Neuron (in vitro differentiated cells): ENCODE measurements at regions not wholly inside any gene's neighbourhood (a gene's known extent, or its start where the extent isn't known, plus 50 kb on each side); places are given as distances from the start of the nearest gene placed in this dataset.

Experiments used
- H2AFZ ChIP-seq: one replicate; pipeline ENCODE4 v1.6.1; 2013; ENCODE audit warnings: low read depth, mild to moderate bottlenecking, inconsistent platforms, low read length, moderate library complexity
- H3K27me3 ChIP-seq: one replicate; pipeline ENCODE4 v1.6.1; 2013; ENCODE audit warnings: low read length; ENCODE audit not compliant: insufficient read depth
- H3K36me3 ChIP-seq: one replicate; pipeline ENCODE4 v1.6.1; 2013; ENCODE audit warnings: low read length; ENCODE audit not compliant: insufficient read depth
- H3K4me1 ChIP-seq: one replicate; pipeline ENCODE4 v1.6.1; 2013; ENCODE audit warnings: low read length; ENCODE audit not compliant: insufficient read depth
- H3K4me3 ChIP-seq: 2 replicates; pipeline ENCODE4 v1.5.1; 2013; ENCODE audit warnings: mild to moderate bottlenecking, low read length, moderate library complexity
- H3K9me3 ChIP-seq: one replicate; pipeline ENCODE4 v1.6.1; 2013; ENCODE audit warnings: low read length

DNA sequence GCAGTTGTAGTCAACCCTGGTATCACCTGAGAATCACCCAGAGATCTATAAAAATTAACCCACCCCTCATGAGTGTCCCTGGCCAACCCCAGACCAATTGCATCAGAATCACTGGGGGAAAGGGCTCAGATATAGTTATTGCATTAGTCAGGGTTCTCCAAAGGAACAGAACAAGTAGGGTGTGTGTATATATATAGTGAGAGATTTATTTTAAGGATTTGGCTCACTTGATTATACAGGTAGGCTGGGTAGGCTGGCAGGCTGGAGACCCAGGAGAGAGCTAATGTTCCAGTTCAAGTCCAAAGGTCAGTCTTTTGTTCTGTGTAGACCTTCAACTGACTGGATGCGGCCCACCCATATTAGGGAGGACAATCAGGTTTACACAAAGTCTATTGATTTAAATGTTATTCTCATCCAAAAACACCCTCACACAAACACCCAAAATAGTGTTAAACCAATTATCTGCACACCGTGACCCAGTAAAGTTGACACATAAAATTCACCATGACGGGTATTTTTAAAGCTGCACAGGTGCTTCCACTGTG lies 372.9 kb upstream of the NFE2L3 start:
- Histone ChIP-seq H3K4me1 (peaks cover 5% of the 10 kb centered on the region), H3K27me3 (no peaks in the 10 kb centered on the region), H3K36me3 (no peaks in the 10 kb centered on the region), H2AFZ (no peak overlapping the region), H3K9me3 (no peaks in the 10 kb centered on the region), H3K4me3 (no peak overlapping the region)

DNA sequence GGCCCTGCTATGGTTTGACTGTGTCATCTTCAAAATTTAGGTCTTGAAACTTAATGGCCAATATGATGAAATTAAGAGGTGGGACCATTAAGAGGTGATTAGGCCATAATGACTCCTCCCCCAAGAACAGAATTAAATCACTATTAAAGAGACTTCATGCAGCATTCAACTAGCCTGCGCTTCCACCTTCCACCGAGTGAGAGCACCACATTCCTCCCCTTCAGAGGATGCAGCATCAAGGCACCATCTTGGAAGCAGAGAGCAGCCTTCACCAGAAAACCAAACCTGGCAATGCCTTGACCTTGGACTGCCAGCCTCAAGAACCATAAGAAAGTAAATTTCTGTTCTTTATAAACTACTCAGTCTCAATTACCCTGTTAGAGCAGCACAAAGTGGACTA lies 371.1 kb upstream of the NFE2L3 start:
- Histone ChIP-seq H3K4me1 (peaks cover 5% of the 10 kb centered on the region), H2AFZ (no peak overlapping the region), H3K9me3 (no peaks in the 10 kb centered on the region), H3K27me3 (no peaks in the 10 kb centered on the region), H3K36me3 (no peaks in the 10 kb centered on the region), H3K4me3 (no peak overlapping the region)

DNA sequence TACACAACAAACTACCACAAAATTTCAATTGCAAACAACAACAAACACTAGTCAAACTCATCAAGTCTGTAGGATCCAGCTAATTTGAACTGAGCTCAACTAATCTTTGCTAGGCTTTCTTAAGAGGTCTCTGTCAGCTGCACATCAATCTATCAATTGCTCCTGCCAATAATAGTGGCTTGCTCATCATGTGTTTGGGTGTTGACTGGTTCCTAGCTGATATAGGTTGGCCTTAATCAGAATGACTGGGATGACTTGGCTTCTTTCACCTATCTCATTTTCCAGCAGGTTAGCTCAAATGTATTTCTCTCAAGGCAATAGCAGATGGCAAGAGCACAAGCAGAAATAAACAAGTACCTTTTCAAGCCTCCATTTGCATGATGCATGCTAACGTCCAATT lies 370.3 kb upstream of the NFE2L3 start:
- H3K9me3 ChIP-seq = no peaks in the 10 kb centered on the region
- no peaks in the 10 kb centered on the region for H3K27me3 ChIP-seq
- no peaks in the 10 kb centered on the region for H3K36me3 ChIP-seq
- peaks cover 5% of the 10 kb centered on the region for H3K4me1 ChIP-seq
- H3K4me3 ChIP-seq = no peak overlapping the region
- no peak overlapping the region for H2AFZ ChIP-seq

DNA sequence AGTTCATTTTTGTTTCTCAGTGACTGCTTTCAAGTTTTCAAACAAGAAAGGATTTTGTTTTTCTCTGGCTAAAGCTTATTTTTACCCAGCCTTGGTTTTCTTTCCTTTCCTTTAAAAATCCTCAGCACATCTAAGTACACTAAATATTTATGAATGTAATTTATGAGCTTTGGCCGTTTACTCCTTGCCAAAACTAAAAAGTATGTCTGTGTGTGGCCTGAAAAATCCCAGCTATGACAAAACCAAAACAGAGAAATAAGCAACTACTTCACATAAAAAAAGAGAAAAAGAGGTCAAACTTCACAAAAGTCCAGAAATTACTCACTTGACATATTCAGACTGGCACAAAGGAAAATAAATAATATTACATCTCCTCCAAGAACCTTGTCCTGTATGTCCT lies 365.1 kb upstream of the NFE2L3 start:
- Histone ChIP-seq H3K27me3 (no peaks in the 10 kb centered on the region), H3K4me1 (no peaks in the 10 kb centered on the region), H3K9me3 (no peaks in the 10 kb centered on the region), H3K36me3 (no peaks in the 10 kb centered on the region), H2AFZ (no peak overlapping the region), H3K4me3 (no peak overlapping the region)

DNA sequence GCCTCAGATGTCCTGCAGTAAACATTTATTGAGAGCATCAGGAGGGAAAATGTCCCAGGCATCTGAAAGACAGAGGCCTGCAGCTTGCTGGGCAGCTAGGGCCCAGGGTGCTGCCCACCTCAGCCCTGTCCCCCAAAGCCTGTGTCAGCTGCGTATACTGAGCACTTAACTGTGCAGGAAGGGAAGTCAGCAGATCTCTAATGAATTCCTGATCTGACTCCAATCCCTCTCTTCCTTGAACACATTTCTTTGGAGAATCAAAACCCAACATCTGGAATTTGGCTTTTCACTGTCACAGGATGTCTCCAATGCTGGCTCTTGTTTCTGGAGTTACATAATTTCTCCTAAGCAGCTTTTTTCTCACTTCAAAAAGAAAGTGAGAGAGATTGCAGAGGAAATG lies 364.7 kb upstream of the NFE2L3 start:
- Histone ChIP-seq H3K36me3 (no peaks in the 10 kb centered on the region), H2AFZ (no peak overlapping the region), H3K27me3 (no peaks in the 10 kb centered on the region), H3K4me3 (no peak overlapping the region), H3K9me3 (no peaks in the 10 kb centered on the region), H3K4me1 (no peaks in the 10 kb centered on the region)

DNA sequence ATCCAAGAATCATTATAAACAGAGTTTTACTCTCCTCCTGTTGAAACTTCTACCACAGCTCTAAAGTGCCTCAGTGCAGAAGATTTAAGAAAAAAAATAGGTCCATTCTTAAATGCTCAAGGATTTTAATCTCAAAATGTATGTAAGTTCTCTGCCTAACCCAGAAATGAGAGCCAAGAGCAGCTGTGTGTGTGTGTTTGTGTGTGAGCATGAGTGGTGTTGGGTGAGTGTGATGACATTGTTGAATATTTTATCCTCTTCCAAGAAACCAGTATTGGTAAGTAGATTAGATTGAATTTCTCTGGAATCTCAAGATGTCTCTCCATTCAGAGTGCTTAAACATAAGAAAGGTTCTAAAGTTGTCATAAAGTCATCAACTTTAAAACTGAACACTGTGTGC lies 363.6 kb upstream of the NFE2L3 start:
- Histone ChIP-seq H3K36me3 (no peaks in the 10 kb centered on the region), H2AFZ (no peak overlapping the region), H3K4me3 (no peak overlapping the region), H3K9me3 (no peaks in the 10 kb centered on the region), H3K4me1 (no peaks in the 10 kb centered on the region), H3K27me3 (no peaks in the 10 kb centered on the region)

DNA sequence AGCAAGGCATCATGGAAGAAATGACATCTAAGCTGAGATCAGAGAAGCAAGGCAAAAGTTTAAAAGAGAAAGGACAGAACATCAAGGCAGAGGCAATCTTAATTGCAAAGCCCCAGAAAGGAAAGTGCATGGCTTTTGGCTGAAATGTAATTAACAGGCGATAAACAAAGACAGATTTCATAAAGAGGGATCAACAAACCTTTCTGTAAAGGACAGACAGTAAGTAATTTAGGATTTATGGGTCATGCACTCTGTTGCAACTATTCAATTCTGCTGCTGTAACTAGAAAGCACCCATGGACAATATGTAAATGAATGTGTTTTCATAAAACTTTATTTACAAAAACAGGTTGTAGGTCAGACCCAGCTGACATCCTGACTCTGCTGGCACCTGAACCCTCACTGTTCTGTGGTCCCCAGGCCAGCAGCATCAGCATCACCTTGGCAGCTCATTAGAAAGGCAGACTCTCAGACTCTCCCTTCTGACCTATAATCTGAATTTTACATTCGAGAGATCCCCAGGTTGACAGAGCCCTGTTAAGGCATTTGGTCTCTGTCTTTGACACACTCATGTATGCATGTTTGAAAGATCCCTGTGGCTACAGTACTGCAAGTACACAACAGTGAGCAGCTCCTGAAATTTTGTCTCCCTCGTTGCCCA lies 362.9 kb upstream of the NFE2L3 start:
- Histone ChIP-seq H2AFZ (no peak overlapping the region), H3K4me3 (no peak overlapping the region), H3K27me3 (no peaks in the 10 kb centered on the region), H3K4me1 (no peaks in the 10 kb centered on the region), H3K9me3 (no peaks in the 10 kb centered on the region), H3K36me3 (no peaks in the 10 kb centered on the region)

DNA sequence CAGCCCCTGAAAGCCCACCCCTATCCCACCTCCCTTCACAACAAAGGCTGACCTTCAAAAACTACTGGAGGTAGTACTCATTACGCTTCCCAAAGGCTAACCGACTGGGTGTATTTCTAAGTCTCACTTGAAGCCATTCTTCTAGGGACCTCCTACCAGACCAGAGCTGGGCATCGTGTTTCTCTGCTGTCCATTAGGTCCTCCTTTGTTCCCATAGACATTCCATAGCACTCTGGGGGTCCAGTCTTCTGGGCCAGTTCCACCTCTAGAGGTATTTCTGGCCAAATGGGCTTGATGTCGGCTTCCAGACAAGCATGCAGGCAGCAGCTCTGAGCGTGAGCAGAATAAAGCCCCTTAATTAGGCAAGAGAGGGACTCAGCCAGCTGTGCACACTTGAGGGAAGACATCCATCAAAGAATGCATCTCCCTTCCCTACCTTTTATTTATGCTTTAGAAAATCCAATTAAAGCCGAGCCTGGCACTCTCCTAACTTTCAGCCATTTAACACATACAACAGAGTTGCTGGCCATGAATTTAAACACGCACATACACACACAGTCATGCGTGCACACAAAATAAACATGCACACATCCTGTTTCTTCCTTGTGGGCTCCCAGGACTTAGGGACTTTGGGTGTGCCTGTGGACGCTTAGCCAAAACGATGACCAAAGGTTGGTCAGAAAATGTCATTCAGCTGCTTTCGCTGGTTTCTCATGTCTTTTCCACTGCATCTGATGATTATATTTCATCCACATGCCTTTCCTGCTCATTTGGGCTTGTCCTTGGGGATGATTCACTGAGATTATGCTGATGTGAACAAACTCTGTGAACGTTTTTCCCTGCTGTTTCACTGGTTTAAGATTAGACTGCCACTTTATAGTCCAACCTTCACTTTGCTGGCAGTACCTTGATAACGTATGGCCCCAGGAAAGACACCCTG lies 362.0 kb upstream of the NFE2L3 start:
- Histone ChIP-seq H3K4me1 (no peaks in the 10 kb centered on the region), H3K4me3 (no peak overlapping the region), H3K27me3 (no peaks in the 10 kb centered on the region), H3K36me3 (no peaks in the 10 kb centered on the region), H3K9me3 (no peaks in the 10 kb centered on the region), H2AFZ (no peak overlapping the region)

DNA sequence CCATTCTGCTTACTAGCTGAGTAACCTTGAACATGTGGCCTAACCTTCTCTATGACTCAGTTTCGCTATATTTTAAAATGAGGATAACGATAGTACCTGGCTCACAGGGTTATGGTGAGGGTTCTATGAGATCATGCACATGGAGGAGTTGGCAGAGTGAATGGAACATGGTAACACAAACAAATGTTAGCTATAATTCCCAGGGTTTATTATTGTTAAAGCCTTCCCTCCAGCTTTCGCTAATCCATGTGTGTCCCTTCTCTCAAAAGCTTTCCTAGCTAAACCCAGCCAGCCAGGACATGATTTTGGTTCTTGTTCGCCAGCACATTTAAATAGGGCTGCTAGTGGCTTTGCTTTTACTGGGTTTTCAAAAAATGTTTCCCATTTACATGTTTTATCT lies 361.0 kb upstream of the NFE2L3 start:
- Histone ChIP-seq H3K27me3 (no peaks in the 10 kb centered on the region), H3K36me3 (no peaks in the 10 kb centered on the region), H3K9me3 (no peaks in the 10 kb centered on the region), H3K4me1 (no peaks in the 10 kb centered on the region), H2AFZ (no peak overlapping the region), H3K4me3 (no peak overlapping the region)

DNA sequence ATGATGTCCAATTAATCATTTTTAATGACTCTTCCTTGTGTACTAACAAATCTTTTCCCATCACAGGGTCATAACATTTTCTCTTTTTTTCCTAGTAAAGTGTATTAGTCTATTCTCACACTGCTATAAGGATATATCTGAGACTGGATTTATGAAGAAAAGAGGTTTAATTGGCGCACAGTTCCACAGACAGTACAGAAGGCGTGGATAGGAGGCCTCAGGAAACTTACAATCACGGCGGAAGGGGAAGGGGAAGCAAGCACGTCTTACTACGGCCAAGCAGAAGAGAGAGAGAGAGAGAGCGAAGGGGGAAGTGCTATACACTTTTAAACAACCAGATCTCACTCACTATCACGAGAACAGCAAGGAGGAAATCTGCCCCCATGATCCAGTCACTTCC lies 359.4 kb upstream of the NFE2L3 start:
- Histone ChIP-seq H2AFZ (no peak overlapping the region), H3K4me1 (no peaks in the 10 kb centered on the region), H3K36me3 (no peaks in the 10 kb centered on the region), H3K27me3 (no peaks in the 10 kb centered on the region), H3K9me3 (no peaks in the 10 kb centered on the region), H3K4me3 (no peak overlapping the region)

DNA sequence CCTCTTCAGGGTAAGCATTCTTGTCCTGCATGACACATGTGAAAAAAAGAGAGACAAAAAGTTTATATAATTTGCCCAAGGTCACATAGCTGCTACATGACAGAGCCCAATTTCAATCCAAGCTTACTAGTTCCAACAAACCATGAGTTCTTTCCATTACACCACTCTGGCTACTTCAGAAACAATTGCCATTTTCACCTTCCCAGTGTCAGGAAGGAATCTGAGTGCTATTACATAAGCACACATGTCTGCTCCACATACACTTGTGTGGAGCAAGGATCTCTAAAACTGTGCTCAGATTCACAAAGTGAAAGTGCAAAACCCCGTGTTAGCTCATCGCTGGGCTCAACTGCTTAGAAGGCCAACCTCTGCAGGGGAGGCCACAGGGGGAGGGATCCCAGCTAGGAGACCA lies 356.2 kb upstream of the NFE2L3 start:
- Histone ChIP-seq H3K4me3 (no peak overlapping the region), H3K4me1 (no peaks in the 10 kb centered on the region), H3K36me3 (no peaks in the 10 kb centered on the region), H3K9me3 (no peaks in the 10 kb centered on the region), H3K27me3 (no peaks in the 10 kb centered on the region), H2AFZ (no peak overlapping the region)

DNA sequence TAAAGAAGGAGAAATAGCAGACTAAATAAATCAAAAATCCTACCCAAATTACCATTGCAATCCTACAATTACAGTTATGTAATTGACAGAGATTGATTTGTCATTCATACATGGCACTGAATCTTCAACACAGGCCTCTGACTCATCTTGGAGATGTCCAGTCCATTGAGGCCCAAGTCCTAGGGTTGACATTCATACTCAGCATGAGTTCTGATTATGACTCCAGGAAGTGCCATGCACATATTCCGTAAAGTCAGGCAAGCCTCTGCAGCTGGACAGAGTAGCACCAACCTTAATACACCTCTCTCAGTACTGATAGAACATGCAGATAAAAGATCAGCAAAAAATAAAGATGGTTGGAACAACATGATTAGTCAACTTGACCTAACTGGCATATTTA lies 353.7 kb upstream of the NFE2L3 start:
- H2AFZ ChIP-seq = no peak overlapping the region
- no peaks in the 10 kb centered on the region for H3K36me3 ChIP-seq
- peaks cover 2% of the 10 kb centered on the region for H3K4me1 ChIP-seq
- no peaks in the 10 kb centered on the region for H3K27me3 ChIP-seq
- H3K4me3 ChIP-seq = no peak overlapping the region
- no peaks in the 10 kb centered on the region for H3K9me3 ChIP-seq

DNA sequence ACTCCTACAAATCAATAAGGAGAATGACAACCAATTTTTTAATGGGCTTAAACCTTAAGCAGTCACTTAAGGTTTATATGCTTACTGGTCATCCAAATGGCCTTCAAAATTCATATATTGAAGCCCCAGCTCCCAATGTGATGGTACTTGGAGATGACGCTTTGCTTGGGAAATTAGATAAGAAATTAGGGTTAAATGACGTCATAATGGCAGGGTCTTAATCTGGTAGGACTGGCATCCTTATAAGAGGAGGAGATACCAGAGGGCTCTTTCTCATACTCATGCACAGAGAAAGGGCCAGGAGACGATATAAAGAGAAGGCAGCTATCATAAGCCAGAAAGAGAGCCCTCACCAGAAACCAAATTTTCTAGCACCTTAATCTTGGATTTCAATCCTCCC lies 350.8 kb upstream of the NFE2L3 start:
- Histone ChIP-seq H3K27me3 (no peaks in the 10 kb centered on the region), H3K4me3 (no peak overlapping the region), H2AFZ (no peak overlapping the region), H3K36me3 (no peaks in the 10 kb centered on the region), H3K4me1 (peaks cover 3% of the 10 kb centered on the region), H3K9me3 (no peaks in the 10 kb centered on the region)
